HG02588 (cell line): ENCODE measurements at regions not wholly inside any gene's neighbourhood (a gene's known extent, or its start where the extent isn't known, plus 50 kb on each side); places are given as distances from the start of the nearest gene placed in this dataset.

Source experiments
- ATAC-seq: cut with Tn5 transposase; IDR thresholded peaks from one replicate; pipeline ENCODE4 v1.9.1; 2021; ENCODE audit warnings: mild to moderate bottlenecking, moderate library complexity; ENCODE audit not compliant: unreplicated experiment

- ATAC-seq, result no peak
These were observed 105.5 kb upstream of the CPLX2 start for GRCh38 chr5:175765858-175766257.

- no peak for ATAC-seq
These were observed 104.4 kb upstream of the CPLX2 start for GRCh38 chr5:175766963-175767362.

- no peak for ATAC-seq
These were observed 98.4 kb upstream of the CPLX2 start for GRCh38 chr5:175772747-175773533.

- ATAC-seq, result no peak
These were observed 97.8 kb upstream of the CPLX2 start for GRCh38 chr5:175773534-175774070.

GRCh38 chr5:175775416-175775815 lies 96.0 kb upstream of the CPLX2 start:
- ATAC-seq, result no peak

- ATAC-seq, result no peak
These were observed 92.4 kb upstream of the CPLX2 start for GRCh38 chr5:175778951-175779503.

- no peak for ATAC-seq
These were observed 87.6 kb upstream of the CPLX2 start for GRCh38 chr5:175783739-175784138.

- ATAC-seq, result no peak
These were observed 87.1 kb upstream of the CPLX2 start for GRCh38 chr5:175784230-175784629.

GRCh38 chr5:175785681-175786080 lies 85.7 kb upstream of the CPLX2 start:
- no peak for ATAC-seq

- ATAC-seq, result no peak
These were observed 83.1 kb upstream of the CPLX2 start for GRCh38 chr5:175788155-175788787.

- ATAC-seq, result no peak
These were observed 81.7 kb upstream of the CPLX2 start for GRCh38 chr5:175789670-175790069.

GRCh38 chr5:175790796-175791195 lies 80.6 kb upstream of the CPLX2 start:
- ATAC-seq, result no peak

GRCh38 chr5:175795959-175796358 lies 75.4 kb upstream of the CPLX2 start:
- no peak for ATAC-seq

- peak; percentile 74 for ATAC-seq
These were observed 74.6 kb upstream of the CPLX2 start for GRCh38 chr5:175796536-175797499.

GRCh38 chr5:175797521-175798038 lies 73.8 kb upstream of the CPLX2 start:
- no peak for ATAC-seq

GRCh38 chr5:175798626-175799025 lies 72.8 kb upstream of the CPLX2 start:
- ATAC-seq, result no peak

GRCh38 chr5:175800656-175801081 lies 70.7 kb upstream of the CPLX2 start:
- ATAC-seq, result no peak

GRCh38 chr5:175802361-175802760 lies 69.0 kb upstream of the CPLX2 start:
- no peak for ATAC-seq

GRCh38 chr5:175803254-175803653 lies 68.1 kb upstream of the CPLX2 start:
- no peak for ATAC-seq

GRCh38 chr5:175803736-175804454 lies 67.5 kb upstream of the CPLX2 start:
- no peak for ATAC-seq
